H9 (cell line): ENCODE measurements at regions not wholly inside any gene's neighbourhood (a gene's known extent, or its start where the extent isn't known, plus 50 kb on each side); places are given as distances from the start of the nearest gene placed in this dataset.

Source experiments
- DNase-seq: peaks from one replicate; pipeline ENCODE4 v3.0.0-alpha.2; 2017
- H2AFZ ChIP-seq: one replicate; pipeline ENCODE4 v1.6.1; 2013; ENCODE audit warnings: mild to moderate bottlenecking, low read length, control low read depth, moderate library complexity
- H2AK5ac ChIP-seq: 2 replicates; pipeline ENCODE4 v1.6.1; 2013; ENCODE audit warnings: low read length, control low read depth, mixed read lengths; ENCODE audit not compliant: insufficient read length
- H2BK120ac ChIP-seq: one replicate; pipeline ENCODE4 v1.6.1; 2013; ENCODE audit warnings: low read depth, mild to moderate bottlenecking, low read length, control low read depth, inconsistent platforms; ENCODE audit not compliant: poor library complexity, severe bottlenecking
- H2BK12ac ChIP-seq: 2 replicates; pipeline ENCODE4 v1.6.1; 2013; ENCODE audit warnings: low read length, control low read depth, mixed read lengths, low read depth; ENCODE audit not compliant: insufficient read length
- H2BK15ac ChIP-seq: 2 replicates; pipeline ENCODE4 v1.6.1; 2013; ENCODE audit warnings: low read depth, low read length, control low read depth
- H2BK20ac ChIP-seq: one replicate; pipeline ENCODE4 v1.6.1; 2013; ENCODE audit warnings: low read depth, mild to moderate bottlenecking, low read length, control low read depth, inconsistent platforms; ENCODE audit not compliant: poor library complexity, severe bottlenecking
- H2BK5ac ChIP-seq: 2 replicates; pipeline ENCODE4 v1.6.1; 2013; ENCODE audit warnings: low read length, control low read depth, mixed read lengths; ENCODE audit not compliant: insufficient read length
- H3K14ac ChIP-seq: 2 replicates; pipeline ENCODE4 v1.6.1; 2013; ENCODE audit warnings: low read length, control low read depth; ENCODE audit not compliant: insufficient read depth
- H3K18ac ChIP-seq: 2 replicates; pipeline ENCODE4 v1.6.1; 2013; ENCODE audit warnings: low read depth, mild to moderate bottlenecking, mixed read lengths, low read length, control low read depth; ENCODE audit not compliant: insufficient read length
- H3K23ac ChIP-seq: 2 replicates; pipeline ENCODE4 v1.6.1; 2013; ENCODE audit warnings: low read length, control low read depth, mixed read lengths, low read depth; ENCODE audit not compliant: insufficient read length
- H3K23me2 ChIP-seq: 2 replicates; pipeline ENCODE4 v1.6.1; 2013; ENCODE audit warnings: low read depth, mild to moderate bottlenecking, mixed read lengths, low read length, control low read depth; ENCODE audit not compliant: insufficient read length, poor library complexity, severe bottlenecking
- H3K27ac ChIP-seq: 2 replicates; pipeline ENCODE4 v1.5.1; 2013; ENCODE audit warnings: low read length, control low read depth, mixed read lengths, low read depth; ENCODE audit not compliant: insufficient read length
- H3K27me3 ChIP-seq: 2 replicates; pipeline ENCODE4 v1.6.1; 2013; ENCODE audit warnings: low read length, control low read depth, inconsistent platforms; ENCODE audit not compliant: insufficient read depth
- H3K4ac ChIP-seq: 2 replicates; pipeline ENCODE4 v1.6.1; 2013; ENCODE audit warnings: low read depth, mild to moderate bottlenecking, control low read depth, inconsistent platforms, low read length, moderate library complexity
- H3K4me1 ChIP-seq: 2 replicates; pipeline ENCODE4 v1.6.1; 2013; ENCODE audit warnings: low read length, control low read depth, inconsistent platforms; ENCODE audit not compliant: insufficient read depth
- H3K4me2 ChIP-seq: 2 replicates; pipeline ENCODE4 v1.6.1; 2013; ENCODE audit warnings: low read length, control low read depth, mixed read lengths; ENCODE audit not compliant: insufficient read length, insufficient read depth
- H3K56ac ChIP-seq: 2 replicates; pipeline ENCODE4 v1.6.1; 2013; ENCODE audit warnings: low read depth, mild to moderate bottlenecking, mixed read lengths, low read length, control low read depth; ENCODE audit not compliant: insufficient read length
- H3K79me1 ChIP-seq: 2 replicates; pipeline ENCODE4 v1.6.1; 2013; ENCODE audit warnings: low read depth, mild to moderate bottlenecking, moderate library complexity, low read length, control low read depth, inconsistent platforms; ENCODE audit not compliant: insufficient read depth, poor library complexity, severe bottlenecking
- H3K79me2 ChIP-seq: 2 replicates; pipeline ENCODE4 v1.6.1; 2013; ENCODE audit warnings: low read length, control low read depth, inconsistent platforms; ENCODE audit not compliant: insufficient read depth
- H3K9ac ChIP-seq: 2 replicates; pipeline ENCODE4 v1.6.1; 2013; ENCODE audit warnings: low read length, control low read depth, mixed read lengths; ENCODE audit not compliant: insufficient read length; ENCODE audit errors: extremely low read depth
- H3K9me3 ChIP-seq: one replicate; pipeline ENCODE4 v1.6.1; 2013; ENCODE audit warnings: low read depth, low read length, inconsistent platforms; ENCODE audit not compliant: control insufficient read depth
- H3T11ph ChIP-seq: one replicate; pipeline ENCODE4 v1.6.1; 2013; ENCODE audit warnings: mild to moderate bottlenecking, low read length, control low read depth, inconsistent platforms
- H4K20me1 ChIP-seq: one replicate; pipeline ENCODE4 v1.6.1; 2013; ENCODE audit not compliant: control insufficient read depth, insufficient read length, insufficient read depth
- H4K5ac ChIP-seq: 2 replicates; pipeline ENCODE4 v1.6.1; 2013; ENCODE audit warnings: low read depth, mild to moderate bottlenecking, mixed read lengths, low read length, control low read depth; ENCODE audit not compliant: insufficient read length
- H4K8ac ChIP-seq: replicated peaks from 2 replicates; pipeline ENCODE4 v1.6.1; 2013; ENCODE audit warnings: low read length, control low read depth, mixed read lengths, low read depth; ENCODE audit not compliant: insufficient read length
- H4K91ac ChIP-seq: 2 replicates; pipeline ENCODE4 v1.6.1; 2013; ENCODE audit warnings: low read depth, mild to moderate bottlenecking, moderate library complexity, mixed read lengths, low read length, control low read depth; ENCODE audit not compliant: insufficient read length
- H3K27ac Mint-ChIP-seq, 3 experiments: 2 replicates in 2 of 3; 3 replicates in 1 of 3; pipeline ENCODE4 v1.8.0; 2020 to 2021; ENCODE audit warnings: mixed read lengths in 3 of 3, mild to moderate bottlenecking in 1 of 3, moderate library complexity in 1 of 3
- H3K27me3 Mint-ChIP-seq: 2 replicates; pipeline ENCODE4 v1.8.0; 2021; ENCODE audit warnings: low read depth, mild to moderate bottlenecking, moderate library complexity, mixed read lengths
- H3K36me3 Mint-ChIP-seq, 3 experiments: 2 replicates in 2 of 3; 3 replicates in 1 of 3; pipeline ENCODE4 v1.8.0; 2020 to 2021; ENCODE audit warnings: low read depth in 3 of 3, mixed read lengths in 3 of 3; ENCODE audit not compliant: insufficient read depth in 1 of 3
- H3K4me1 Mint-ChIP-seq, 2 experiments: 2 replicates each; pipeline ENCODE4 v1.8.0; 2020; ENCODE audit warnings: mixed read lengths in 2 of 2
- H3K4me3 Mint-ChIP-seq, 2 experiments: 2 replicates in 1 of 2; 3 replicates in 1 of 2; pipeline ENCODE4 v1.8.0; 2020 to 2021; ENCODE audit warnings: mild to moderate bottlenecking in 2 of 2, mixed read lengths in 2 of 2, moderate library complexity in 1 of 2
- H3K9me3 Mint-ChIP-seq, 2 experiments: 2 replicates in 1 of 2; 3 replicates in 1 of 2; pipeline ENCODE4 v1.8.0; 2020; ENCODE audit warnings: mild to moderate bottlenecking in 2 of 2, mixed read lengths in 2 of 2, moderate library complexity in 1 of 2
- CTCF ChIP-seq: fragments of 200-600 bp; sonication (generic); conservative IDR thresholded peaks from 3 replicates; pipeline ENCODE4 v1.8.0; 2021; ENCODE audit warnings: antibody characterized with exemption, mild to moderate bottlenecking

DNA sequence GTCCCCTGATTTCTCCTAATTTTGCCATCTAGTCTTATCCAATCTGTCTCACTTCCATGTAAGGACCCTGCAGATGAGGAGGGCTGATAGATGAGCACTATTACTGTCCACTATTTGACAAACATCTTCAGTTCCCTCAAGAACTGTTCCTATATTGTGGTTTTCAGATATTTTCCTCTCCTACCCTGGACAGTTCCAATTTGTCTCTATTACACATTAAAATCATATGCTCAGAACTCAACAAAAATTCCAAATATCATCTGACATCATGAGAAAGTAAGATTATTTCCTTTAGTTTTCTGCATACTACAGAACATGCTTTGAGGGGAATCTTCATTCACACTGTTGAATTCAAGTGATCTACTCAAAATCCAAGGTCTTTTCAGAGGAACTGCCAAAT is 265.6 kb upstream of the ARID1B start:
- no peak overlapping the region for H3K27ac ChIP-seq
- no peak overlapping the region for H3K9ac ChIP-seq
- no peaks in the 10 kb centered on the region for H3K23me2 ChIP-seq
- H3K9me3 Mint-ChIP-seq, result no peaks in the 10 kb centered on the region; a peak in 1 of 5 replicates
- H3T11ph ChIP-seq, result no peak overlapping the region
- H3K4ac ChIP-seq, result no peak overlapping the region
- H2BK12ac ChIP-seq, result no peak overlapping the region
- no peak overlapping the region for H3K4me3 Mint-ChIP-seq
- H3K4me1 Mint-ChIP-seq, result peaks cover 2 to 12% of the 10 kb centered on the region in 2 experiments; a peak in 2 of 4 replicates
- no peak for TF ChIP-seq CTCF
- H4K91ac ChIP-seq, result no peak overlapping the region
- H3K36me3 Mint-ChIP-seq, result no peaks in the 10 kb centered on the region
- no peak overlapping the region for H2AK5ac ChIP-seq
- H3K14ac ChIP-seq, result no peak overlapping the region
- no peaks in the 10 kb centered on the region for H3K27me3 Mint-ChIP-seq
- no peak overlapping the region for H2BK20ac ChIP-seq
- H3K56ac ChIP-seq, result no peak overlapping the region
- no peak overlapping the region for H3K27ac Mint-ChIP-seq
- H4K20me1 ChIP-seq, result no peaks in the 10 kb centered on the region
- DNase-seq, result no peak
- H3K9me3 ChIP-seq, result no peaks in the 10 kb centered on the region
- H2BK15ac ChIP-seq, result no peak overlapping the region
- H4K8ac ChIP-seq, result no peak overlapping the region
- no peak overlapping the region for H3K4me2 ChIP-seq
- no peaks in the 10 kb centered on the region for H3K79me1 ChIP-seq
- no peaks in the 10 kb centered on the region for H3K4me1 ChIP-seq
- no peak overlapping the region for H3K18ac ChIP-seq
- H3K23ac ChIP-seq, result no peak overlapping the region
- H4K5ac ChIP-seq, result no peak overlapping the region
- H2AFZ ChIP-seq, result no peak overlapping the region
- H2BK5ac ChIP-seq, result no peak overlapping the region
- H3K27me3 ChIP-seq, result no peaks in the 10 kb centered on the region
- no peaks in the 10 kb centered on the region for H3K79me2 ChIP-seq
- no peak overlapping the region for H2BK120ac ChIP-seq
